GM18858 (cell line): ENCODE measurements at regions not wholly inside any gene's neighbourhood (a gene's known extent, or its start where the extent isn't known, plus 50 kb on each side); places are given as distances from the start of the nearest gene placed in this dataset.

Source experiments
- ATAC-seq: cut with Tn5 transposase; IDR thresholded peaks from one replicate; pipeline ENCODE4 v1.9.1; 2021; ENCODE audit not compliant: unreplicated experiment

GRCh38 chr18:27838225-27838624 is 338.7 kb downstream of the CDH2 start:
- ATAC-seq = no peak

GRCh38 chr18:27826101-27826500 is 350.8 kb downstream of the CDH2 start:
- ATAC-seq = no peak

- no peak for ATAC-seq
Observed at GRCh38 chr18:27825689-27826088, 351.2 kb downstream of the CDH2 start.

- no peak for ATAC-seq
Observed at GRCh38 chr18:27824841-27825681, 351.9 kb downstream of the CDH2 start.

- no peak for ATAC-seq
Observed at GRCh38 chr18:27824275-27824674, 352.7 kb downstream of the CDH2 start.

GRCh38 chr18:27823053-27823452 is 353.9 kb downstream of the CDH2 start:
- no peak for ATAC-seq

- ATAC-seq = no peak
Observed at GRCh38 chr18:27808683-27809082, 368.2 kb downstream of the CDH2 start.

- ATAC-seq = no peak
Observed at GRCh38 chr18:27803957-27804356, 373.0 kb downstream of the CDH2 start.

- peak; percentile 74 for ATAC-seq
Observed at GRCh38 chr18:27797484-27797883, 379.4 kb downstream of the CDH2 start.

GRCh38 chr18:27794181-27794926 is 382.6 kb downstream of the CDH2 start:
- ATAC-seq = no peak

- ATAC-seq = no peak
Observed at GRCh38 chr18:27793013-27793785, 383.7 kb downstream of the CDH2 start.

- ATAC-seq = no peak
Observed at GRCh38 chr18:27789406-27789805, 387.5 kb downstream of the CDH2 start.

GRCh38 chr18:27787547-27787946 is 389.4 kb downstream of the CDH2 start:
- ATAC-seq = no peak

GRCh38 chr18:27785815-27786471 is 391.0 kb downstream of the CDH2 start:
- no peak for ATAC-seq

GRCh38 chr18:27780061-27780745 is 396.7 kb downstream of the CDH2 start:
- no peak for ATAC-seq

- no peak for ATAC-seq
Observed at GRCh38 chr18:27778925-27779324, 398.0 kb downstream of the CDH2 start.

- no peak for ATAC-seq
Observed at GRCh38 chr18:27778441-27778840, 398.5 kb downstream of the CDH2 start.

GRCh38 chr18:27772081-27772480 is 404.8 kb downstream of the CDH2 start:
- ATAC-seq = no peak

- no peak for ATAC-seq
Observed at GRCh38 chr18:27771571-27771970, 405.4 kb downstream of the CDH2 start.

- no peak for ATAC-seq
Observed at GRCh38 chr18:27769152-27769551, 407.8 kb downstream of the CDH2 start.
